ENCODE measurements at regions not wholly inside any gene's neighbourhood (a gene's known extent, or its start where the extent isn't known, plus 50 kb on each side); places are given as distances from the start of the nearest gene placed in this dataset.

GRCh38 chr6:40937491-40937890 lies 101.5 kb downstream of the UNC5CL start:
- Histone ChIP-seq H3K4me2 (ENCODE audit: extremely low read depth, insufficient read depth, low read length) (no peak overlapping the region), H3K9me3 (ENCODE audit: control insufficient read depth, insufficient read depth, low read depth, low read length) (no peaks in the 10 kb centered on the region), H3K79me2 (ENCODE audit: control insufficient read depth, insufficient read depth, low read length) (no peaks in the 10 kb centered on the region), H3K27me3 (ENCODE audit: control insufficient read depth, insufficient read depth, low read length) (no peaks in the 10 kb centered on the region), H3K4me3 (replicated peaks in 1 of 4; ENCODE audit: control extremely low read depth in 1 of 4, insufficient read depth in 1 of 4, low read depth in 3 of 4, low read length in 4 of 4) (no peak overlapping the region), H3K4me1 (ENCODE audit: control insufficient read depth, extremely low read depth, insufficient read depth, low read length) (peaks cover 5% of the 10 kb centered on the region), H3K36me3 (ENCODE audit: control insufficient read depth, insufficient read depth, low read length) (no peaks in the 10 kb centered on the region), H4K20me1 (ENCODE audit: control insufficient read depth, extremely low read depth, insufficient read depth, low read length) (no peaks in the 10 kb centered on the region), H2AFZ (ENCODE audit: low read length) (no peak overlapping the region), H3K27ac (ENCODE audit: insufficient read depth, low read length) (peak overlapping the region; percentile 49), H3K9ac (ENCODE audit: insufficient read depth, low read length) (no peak overlapping the region)
- peak in 1 of 2 donors; percentile 63 for DNase-seq (ENCODE audit: low read depth in 2 of 2)
- TF ChIP-seq, protein P1, sequence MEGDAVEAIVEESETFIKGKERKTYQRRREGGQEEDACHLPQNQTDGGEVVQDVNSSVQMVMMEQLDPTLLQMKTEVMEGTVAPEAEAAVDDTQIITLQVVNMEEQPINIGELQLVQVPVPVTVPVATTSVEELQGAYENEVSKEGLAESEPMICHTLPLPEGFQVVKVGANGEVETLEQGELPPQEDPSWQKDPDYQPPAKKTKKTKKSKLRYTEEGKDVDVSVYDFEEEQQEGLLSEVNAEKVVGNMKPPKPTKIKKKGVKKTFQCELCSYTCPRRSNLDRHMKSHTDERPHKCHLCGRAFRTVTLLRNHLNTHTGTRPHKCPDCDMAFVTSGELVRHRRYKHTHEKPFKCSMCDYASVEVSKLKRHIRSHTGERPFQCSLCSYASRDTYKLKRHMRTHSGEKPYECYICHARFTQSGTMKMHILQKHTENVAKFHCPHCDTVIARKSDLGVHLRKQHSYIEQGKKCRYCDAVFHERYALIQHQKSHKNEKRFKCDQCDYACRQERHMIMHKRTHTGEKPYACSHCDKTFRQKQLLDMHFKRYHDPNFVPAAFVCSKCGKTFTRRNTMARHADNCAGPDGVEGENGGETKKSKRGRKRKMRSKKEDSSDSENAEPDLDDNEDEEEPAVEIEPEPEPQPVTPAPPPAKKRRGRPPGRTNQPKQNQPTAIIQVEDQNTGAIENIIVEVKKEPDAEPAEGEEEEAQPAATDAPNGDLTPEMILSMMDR (conservative IDR thresholded peaks at IDR 0.05 in 1 of 2, IDR thresholded peaks at IDR 0.05 in 1 of 2; ENCODE audit: low read depth in 1 of 2, low read length in 2 of 2), result no peak
- no peak for TF ChIP-seq EZH2 (IDR thresholded peaks at IDR 0.05; ENCODE audit: low read length, missing control alignments)

- Histone ChIP-seq H3K79me2 (ENCODE audit: control insufficient read depth, insufficient read depth, low read length) (no peaks in the 10 kb centered on the region), H3K4me3 (replicated peaks in 1 of 4; ENCODE audit: control extremely low read depth in 1 of 4, insufficient read depth in 1 of 4, low read depth in 3 of 4, low read length in 4 of 4) (no peak overlapping the region), H3K9ac (ENCODE audit: insufficient read depth, low read length) (no peak overlapping the region), H4K20me1 (ENCODE audit: control insufficient read depth, extremely low read depth, insufficient read depth, low read length) (no peaks in the 10 kb centered on the region), H2AFZ (ENCODE audit: low read length) (peak overlapping the region; percentile 40), H3K36me3 (ENCODE audit: control insufficient read depth, insufficient read depth, low read length) (no peaks in the 10 kb centered on the region), H3K27ac (ENCODE audit: insufficient read depth, low read length) (peak overlapping the region; percentile 49), H3K9me3 (ENCODE audit: control insufficient read depth, insufficient read depth, low read depth, low read length) (no peaks in the 10 kb centered on the region), H3K4me2 (ENCODE audit: extremely low read depth, insufficient read depth, low read length) (peak overlapping the region; percentile 33), H3K4me1 (ENCODE audit: control insufficient read depth, extremely low read depth, insufficient read depth, low read length) (peaks cover 5% of the 10 kb centered on the region), H3K27me3 (ENCODE audit: control insufficient read depth, insufficient read depth, low read length) (no peaks in the 10 kb centered on the region)
- TF ChIP-seq, protein P1 (conservative IDR thresholded peaks at IDR 0.05 in 1 of 2, IDR thresholded peaks at IDR 0.05 in 1 of 2; ENCODE audit: low read depth in 1 of 2, low read length in 2 of 2), result no peak
- TF ChIP-seq EZH2 (IDR thresholded peaks at IDR 0.05; ENCODE audit: low read length, missing control alignments), result no peak
- peak; percentile 60 to 96 for DNase-seq (ENCODE audit: low read depth in 2 of 2)
Measured at GRCh38 chr6:40936818-40937251, 102.2 kb downstream of the UNC5CL start.

GRCh38 chr6:40933864-40934263 lies 105.2 kb downstream of the UNC5CL start:
- Histone ChIP-seq H3K4me2 (ENCODE audit: extremely low read depth, insufficient read depth, low read length) (no peak overlapping the region), H3K9me3 (ENCODE audit: control insufficient read depth, insufficient read depth, low read depth, low read length) (no peaks in the 10 kb centered on the region), H3K36me3 (ENCODE audit: control insufficient read depth, insufficient read depth, low read length) (no peaks in the 10 kb centered on the region), H3K79me2 (ENCODE audit: control insufficient read depth, insufficient read depth, low read length) (no peaks in the 10 kb centered on the region), H3K4me1 (ENCODE audit: control insufficient read depth, extremely low read depth, insufficient read depth, low read length) (peaks cover 7% of the 10 kb centered on the region), H3K4me3 (replicated peaks in 1 of 4; ENCODE audit: control extremely low read depth in 1 of 4, insufficient read depth in 1 of 4, low read depth in 3 of 4, low read length in 4 of 4) (no peak overlapping the region), H4K20me1 (ENCODE audit: control insufficient read depth, extremely low read depth, insufficient read depth, low read length) (no peaks in the 10 kb centered on the region), H3K9ac (ENCODE audit: insufficient read depth, low read length) (no peak overlapping the region), H3K27me3 (ENCODE audit: control insufficient read depth, insufficient read depth, low read length) (no peaks in the 10 kb centered on the region), H2AFZ (ENCODE audit: low read length) (no peak overlapping the region), H3K27ac (ENCODE audit: insufficient read depth, low read length) (no peak overlapping the region)
- DNase-seq (ENCODE audit: low read depth in 2 of 2), result no peak
- TF ChIP-seq, protein P1 (conservative IDR thresholded peaks at IDR 0.05 in 1 of 2, IDR thresholded peaks at IDR 0.05 in 1 of 2; ENCODE audit: low read depth in 1 of 2, low read length in 2 of 2), result no peak
- TF ChIP-seq EZH2 (IDR thresholded peaks at IDR 0.05; ENCODE audit: low read length, missing control alignments), result no peak

All from fibroblast of lung (primary cell).